Activated T-cell treated with anti-CD3 and anti-CD28 coated beads, Interleukin-2, amount 50 U/mL, for 4 hours (primary cell): ENCODE measurements at regions not wholly inside any gene's neighbourhood (a gene's known extent, or its start where the extent isn't known, plus 50 kb on each side); places are given as distances from the start of the nearest gene placed in this dataset.

Experiments
- ATAC-seq, 2 donors: fragments of 200-7000 bp; cut with Tn5 transposase; one replicate each; pipeline ENCODE4 v1.10.0; 2021
- DNase-seq: peaks from one replicate; pipeline ENCODE4 v3.0.0-alpha.2; 2020
- H3K27me3 Mint-ChIP-seq: one replicate; pipeline ENCODE4 v1.8.0; 2021; ENCODE audit warnings: low read depth, mixed read lengths
- H3K36me3 Mint-ChIP-seq: one replicate; pipeline ENCODE4 v1.8.0; 2022; ENCODE audit warnings: mixed read lengths; ENCODE audit not compliant: insufficient read depth
- H3K4me1 Mint-ChIP-seq: one replicate; pipeline ENCODE4 v1.8.0; 2021; ENCODE audit warnings: low read depth, mixed read lengths
- H3K4me3 Mint-ChIP-seq: one replicate; pipeline ENCODE4 v1.8.0; 2021; ENCODE audit warnings: mild to moderate bottlenecking, moderate library complexity, mixed read lengths
- H3K9me3 Mint-ChIP-seq: one replicate; pipeline ENCODE4 v1.8.0; 2021; ENCODE audit warnings: mixed read lengths

- H3K27me3 Mint-ChIP-seq, result no peaks in the 10 kb centered on the region
- DNase-seq, result no peak
- peaks cover 29% of the 10 kb centered on the region for H3K4me1 Mint-ChIP-seq
- no peaks in the 10 kb centered on the region for H3K36me3 Mint-ChIP-seq
- H3K4me3 Mint-ChIP-seq, result no peak overlapping the region
- no peak for ATAC-seq
- no peaks in the 10 kb centered on the region for H3K9me3 Mint-ChIP-seq
Measured at GRCh38 chr9:88326936-88327335, 61.3 kb upstream of the SPIN1 start.

DNA sequence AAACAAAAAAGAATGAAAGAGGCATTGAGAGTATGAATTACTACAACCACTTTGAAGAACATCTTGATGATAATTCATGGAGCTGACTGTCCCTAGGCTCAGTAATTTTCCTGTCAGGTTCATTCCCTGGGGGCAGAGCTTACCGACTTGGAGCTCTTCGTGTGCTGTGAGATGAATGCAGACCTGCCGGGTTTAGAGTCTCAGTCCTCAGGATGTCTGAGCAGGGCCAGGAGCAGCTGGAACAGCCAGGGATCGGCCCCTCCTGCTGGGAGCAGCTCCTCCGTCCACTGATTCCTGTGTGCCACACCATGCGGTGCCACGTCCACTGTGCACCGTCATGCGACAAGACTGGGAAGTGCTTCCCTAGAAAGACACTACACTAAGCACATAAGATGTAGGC lies 62.2 kb upstream of the SPIN1 start:
- H3K9me3 Mint-ChIP-seq, result no peaks in the 10 kb centered on the region
- no peaks in the 10 kb centered on the region for H3K36me3 Mint-ChIP-seq
- peaks cover 33% of the 10 kb centered on the region for H3K4me1 Mint-ChIP-seq
- ATAC-seq (no peak), DNase-seq (no peak)
- H3K4me3 Mint-ChIP-seq, result no peak overlapping the region
- H3K27me3 Mint-ChIP-seq, result no peaks in the 10 kb centered on the region

DNA sequence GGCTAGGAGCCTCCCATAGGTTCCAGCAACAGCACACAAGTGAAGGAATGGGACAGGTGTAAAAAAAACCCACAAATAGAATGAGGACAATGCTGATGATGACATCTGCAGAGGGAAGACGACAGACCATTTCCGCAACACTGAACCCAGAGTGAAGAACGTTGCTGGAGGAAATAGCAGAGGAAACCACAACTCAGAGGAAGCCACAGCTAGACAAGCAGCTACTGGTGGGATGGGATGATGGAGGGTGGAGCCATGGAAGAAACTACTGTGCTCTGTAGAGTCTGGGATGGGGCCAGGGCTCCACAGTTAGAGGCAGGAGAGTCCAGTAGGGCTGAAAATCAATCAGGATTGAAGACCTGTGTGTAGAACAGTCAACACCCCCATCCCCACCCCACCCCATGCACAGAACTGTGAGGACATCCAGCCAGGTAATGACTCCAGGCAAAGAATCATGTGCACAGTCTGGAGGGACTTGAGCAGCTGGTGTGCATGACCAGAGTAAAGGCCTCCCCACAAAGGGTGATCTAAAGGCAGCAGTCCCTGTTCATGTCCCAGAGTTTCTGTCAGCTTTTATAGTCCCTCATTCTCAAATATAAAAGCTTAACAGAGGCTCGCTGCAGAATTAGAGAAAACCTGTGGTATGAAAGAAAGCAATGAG lies 65.2 kb upstream of the SPIN1 start:
- no peaks in the 10 kb centered on the region for H3K27me3 Mint-ChIP-seq
- H3K4me1 Mint-ChIP-seq, result peaks cover 33% of the 10 kb centered on the region
- no peak overlapping the region for H3K4me3 Mint-ChIP-seq
- DNase-seq, result peak; percentile 27
- ATAC-seq, result peak; percentile 88 to 89
- no peaks in the 10 kb centered on the region for H3K9me3 Mint-ChIP-seq
- H3K36me3 Mint-ChIP-seq, result no peaks in the 10 kb centered on the region

DNA sequence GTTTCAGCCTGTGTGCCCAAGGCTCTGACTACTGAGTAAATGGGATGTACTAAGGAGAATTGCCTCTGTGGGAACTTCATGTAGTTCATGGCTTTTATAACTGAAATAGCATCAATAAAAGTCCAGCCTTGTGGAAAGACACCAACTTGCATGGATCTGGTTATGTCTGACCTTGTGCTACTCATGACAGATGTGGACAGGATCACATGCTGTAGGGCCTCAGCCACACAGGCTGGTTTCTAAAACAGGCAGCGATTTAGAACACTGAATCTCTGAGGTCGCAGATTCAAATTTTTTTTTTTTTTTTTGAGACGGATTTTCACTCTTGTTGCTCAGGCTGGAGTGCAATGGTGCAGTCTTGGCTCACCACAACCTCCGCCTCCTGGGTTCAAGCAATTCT lies 66.5 kb upstream of the SPIN1 start:
- ATAC-seq, result no peak
- no peak for DNase-seq
- Mint-ChIP-seq H3K4me3 (no peak overlapping the region), H3K27me3 (no peaks in the 10 kb centered on the region), H3K4me1 (peaks cover 33% of the 10 kb centered on the region), H3K9me3 (no peaks in the 10 kb centered on the region), H3K36me3 (no peaks in the 10 kb centered on the region)

DNA sequence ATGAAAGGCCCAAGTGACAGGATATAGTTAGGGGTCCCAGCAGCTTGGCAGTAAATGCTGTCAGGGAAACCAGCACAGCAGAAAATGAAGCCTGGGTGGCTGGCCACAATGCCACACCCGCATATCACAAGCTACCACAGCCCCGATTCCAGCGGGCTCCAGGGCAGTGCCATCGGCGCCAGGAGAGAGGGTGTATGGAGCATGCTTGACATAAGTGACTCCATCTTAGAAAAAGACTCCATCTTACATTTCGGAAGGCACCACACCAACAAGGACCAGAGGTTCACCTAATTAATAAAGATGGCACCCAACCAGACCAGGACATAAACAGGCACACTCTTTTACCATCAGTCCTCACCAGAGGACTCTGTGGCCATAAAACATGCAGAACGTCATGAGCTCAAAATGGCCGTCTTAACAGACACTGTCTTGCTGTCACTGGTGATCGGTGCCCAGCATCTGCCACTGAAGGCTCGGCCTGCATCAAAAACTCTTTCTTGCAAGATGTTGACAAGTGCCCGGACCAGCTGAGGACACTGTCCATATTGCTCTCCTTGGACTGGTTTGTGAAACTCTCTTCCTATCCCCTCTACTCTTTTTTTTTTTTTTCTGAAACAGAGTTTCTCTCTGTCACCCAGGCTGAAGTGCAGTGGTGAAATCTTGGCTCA lies 67.4 kb upstream of the SPIN1 start:
- H3K27me3 Mint-ChIP-seq, result no peaks in the 10 kb centered on the region
- no peak overlapping the region for H3K4me3 Mint-ChIP-seq
- no peaks in the 10 kb centered on the region for H3K9me3 Mint-ChIP-seq
- DNase-seq (no peak), ATAC-seq (no peak)
- peaks cover 33% of the 10 kb centered on the region for H3K4me1 Mint-ChIP-seq
- H3K36me3 Mint-ChIP-seq, result no peaks in the 10 kb centered on the region

GRCh38 chr9:88319936-88320747 lies 68.1 kb upstream of the SPIN1 start:
- ATAC-seq, result no peak
- Mint-ChIP-seq H3K27me3 (no peaks in the 10 kb centered on the region), H3K4me1 (peaks cover 32% of the 10 kb centered on the region), H3K36me3 (no peaks in the 10 kb centered on the region), H3K4me3 (no peak overlapping the region), H3K9me3 (no peaks in the 10 kb centered on the region)
- no peak for DNase-seq

DNA sequence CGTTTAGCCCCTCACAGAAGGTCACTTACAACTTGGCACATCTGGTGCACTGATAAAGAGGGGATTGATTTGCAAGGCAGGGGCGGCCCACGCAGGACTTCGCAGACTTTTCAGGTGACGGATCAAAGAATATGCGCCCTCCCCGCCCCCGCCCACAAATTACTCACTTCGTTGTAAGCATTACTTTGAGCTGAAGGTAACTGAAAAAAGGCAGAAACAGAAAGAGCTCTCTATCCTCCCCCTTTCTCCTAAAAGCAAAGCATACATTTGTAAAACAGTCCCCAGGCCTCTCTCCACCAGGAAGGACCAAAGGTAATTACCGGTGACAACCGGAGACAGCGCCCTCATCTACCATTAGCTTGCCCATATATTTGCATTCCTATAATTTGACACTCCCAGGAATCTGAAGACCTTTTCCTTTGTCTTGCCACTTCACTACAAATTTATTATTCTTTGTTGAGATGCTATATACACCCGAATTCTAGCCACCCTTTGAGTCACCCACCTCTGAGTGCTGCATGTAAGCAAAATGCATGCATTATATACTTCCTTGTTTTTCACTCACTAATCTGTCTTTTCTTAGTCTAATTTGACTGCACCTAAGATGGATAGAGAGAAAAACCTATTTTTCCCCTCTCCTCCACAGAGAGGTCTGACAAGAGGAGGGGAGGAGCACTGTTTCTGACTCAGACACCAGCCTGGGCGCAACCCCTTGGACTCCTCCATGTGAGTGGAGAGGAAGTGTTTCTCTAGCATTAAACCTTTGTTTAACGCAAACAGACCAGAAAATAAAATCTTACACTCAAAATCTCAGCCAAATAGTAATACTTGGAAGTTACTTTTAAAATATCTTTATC lies 74.7 kb upstream of the SPIN1 start:
- Mint-ChIP-seq H3K27me3 (no peaks in the 10 kb centered on the region), H3K4me1 (peaks cover 25% of the 10 kb centered on the region), H3K36me3 (no peaks in the 10 kb centered on the region), H3K9me3 (no peaks in the 10 kb centered on the region), H3K4me3 (no peak overlapping the region)
- peak; percentile 79 to 81 for ATAC-seq
- DNase-seq, result peak; percentile 57

- H3K36me3 Mint-ChIP-seq, result no peaks in the 10 kb centered on the region
- H3K27me3 Mint-ChIP-seq, result peaks cover 4% of the 10 kb centered on the region
- peak overlapping the region; percentile 3 for H3K4me3 Mint-ChIP-seq
- ATAC-seq (no peak), DNase-seq (no peak)
- peaks cover 25% of the 10 kb centered on the region for H3K4me1 Mint-ChIP-seq
- no peaks in the 10 kb centered on the region for H3K9me3 Mint-ChIP-seq
Measured at GRCh38 chr9:88312517-88313103, 75.6 kb upstream of the SPIN1 start.

DNA sequence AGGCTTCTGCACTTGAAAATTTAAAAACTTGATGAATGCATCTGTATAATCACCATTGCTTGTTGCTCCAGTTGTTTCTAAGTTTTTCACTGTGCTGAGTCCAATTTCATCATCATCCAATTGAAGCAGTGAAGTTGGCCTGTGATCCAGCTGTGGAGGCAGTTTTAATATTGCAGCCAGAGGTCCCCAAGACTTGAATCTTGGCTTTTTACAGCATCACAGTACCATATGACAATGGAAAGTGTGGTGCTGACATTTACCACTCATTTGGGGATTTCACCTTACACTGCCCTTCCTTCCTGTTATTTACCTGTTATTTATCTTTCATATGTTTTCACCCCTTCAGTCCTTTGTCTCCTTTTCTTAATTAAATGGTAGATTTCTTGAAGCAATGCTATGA lies 76.2 kb upstream of the SPIN1 start:
- Mint-ChIP-seq H3K4me3 (peak overlapping the region; percentile 3), H3K27me3 (peaks cover 4% of the 10 kb centered on the region), H3K36me3 (no peaks in the 10 kb centered on the region), H3K4me1 (peaks cover 25% of the 10 kb centered on the region), H3K9me3 (no peaks in the 10 kb centered on the region)
- ATAC-seq (peak; percentile 36 to 54), DNase-seq (no peak)

DNA sequence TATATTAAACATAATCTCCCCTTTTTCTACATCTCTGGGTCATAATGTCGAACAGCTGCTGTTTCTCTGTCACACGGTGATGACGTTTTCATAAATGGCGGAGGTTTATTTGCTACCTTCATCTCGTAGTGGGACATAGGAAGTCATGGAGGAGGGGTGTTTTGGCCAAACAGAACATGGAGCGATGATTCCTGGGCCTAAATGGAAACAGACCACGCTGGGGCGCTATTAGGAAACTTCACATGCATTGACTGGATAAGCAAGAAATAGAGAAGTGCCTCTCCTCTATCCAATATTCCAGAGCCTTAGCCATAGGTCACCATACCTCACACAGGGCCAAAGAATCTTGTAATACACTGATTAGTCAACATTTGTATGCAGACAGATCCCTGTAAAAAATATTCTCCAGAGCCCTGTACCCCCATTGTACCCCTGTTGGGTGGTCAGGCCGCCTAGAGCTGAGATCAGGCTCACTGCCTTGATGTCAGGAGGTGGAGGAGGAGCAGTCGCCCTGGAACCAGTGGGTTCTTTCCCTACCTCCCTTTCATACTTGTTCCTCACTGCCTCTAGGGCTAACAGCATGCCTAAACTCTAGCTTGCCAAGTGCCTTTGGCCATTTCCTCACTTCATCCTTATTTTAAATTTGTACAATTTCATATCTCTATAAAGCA lies 77.8 kb upstream of the SPIN1 start:
- H3K4me1 Mint-ChIP-seq, result peaks cover 25% of the 10 kb centered on the region
- H3K36me3 Mint-ChIP-seq, result no peaks in the 10 kb centered on the region
- ATAC-seq (no peak), DNase-seq (no peak)
- H3K27me3 Mint-ChIP-seq, result peaks cover 11% of the 10 kb centered on the region
- H3K9me3 Mint-ChIP-seq, result no peaks in the 10 kb centered on the region
- H3K4me3 Mint-ChIP-seq, result no peak overlapping the region

DNA sequence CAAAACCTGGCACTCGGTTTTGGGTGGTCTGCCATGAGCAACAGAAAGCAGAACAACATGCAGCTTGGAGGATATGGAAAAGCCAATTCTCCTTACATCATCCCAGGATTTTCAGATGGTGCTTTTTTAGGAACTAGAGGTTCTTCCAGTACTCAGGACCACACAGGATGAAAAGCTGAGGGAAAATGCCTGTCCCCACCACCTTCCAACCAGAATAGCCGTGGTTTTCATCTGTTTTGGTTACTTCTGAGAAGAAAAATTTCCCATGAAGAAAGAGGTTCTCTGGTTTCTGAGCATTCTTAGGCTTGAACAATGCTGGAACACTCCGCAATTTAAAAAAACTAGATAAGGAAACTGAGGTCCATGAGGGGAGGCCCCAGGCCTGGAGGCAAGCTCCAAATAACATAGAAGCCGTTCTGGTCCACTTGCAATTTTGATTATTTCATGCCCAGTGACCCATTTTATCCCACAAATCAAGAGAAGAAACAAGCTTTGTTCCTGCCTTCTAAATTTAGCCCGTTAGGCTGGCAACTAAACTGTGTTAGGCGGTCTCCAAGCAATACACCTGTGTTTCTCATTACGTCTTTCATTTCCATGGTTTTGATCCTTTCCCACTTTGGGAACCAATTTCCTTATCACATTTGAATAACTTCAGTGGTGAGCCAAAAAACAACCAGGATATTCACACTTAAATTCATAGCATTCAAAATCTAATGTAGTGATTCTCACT lies 79.2 kb upstream of the SPIN1 start:
- no peaks in the 10 kb centered on the region for H3K36me3 Mint-ChIP-seq
- no peak for ATAC-seq

DNA sequence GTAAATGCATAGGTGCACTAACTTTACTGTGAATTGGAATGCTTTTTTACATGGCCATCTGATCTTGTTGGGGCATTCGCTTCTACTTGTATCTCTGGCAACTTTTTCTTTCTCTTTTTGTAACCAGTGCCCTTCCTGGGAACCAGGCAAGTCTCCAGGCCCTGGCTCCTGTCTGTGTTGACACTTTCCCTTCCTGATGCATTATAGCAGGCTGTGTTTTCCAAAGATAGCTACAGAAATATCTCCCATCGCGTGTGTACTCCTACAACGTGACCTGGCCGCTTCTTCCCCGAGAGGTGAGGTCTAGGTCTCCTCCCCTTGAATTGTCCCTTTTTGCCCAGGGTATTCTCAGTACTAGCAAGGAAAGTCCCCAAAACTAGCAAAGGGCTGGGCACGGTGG lies 81.1 kb upstream of the SPIN1 start:
- ATAC-seq (no peak), DNase-seq (no peak)
- Mint-ChIP-seq H3K9me3 (no peaks in the 10 kb centered on the region), H3K27me3 (peaks cover 11% of the 10 kb centered on the region), H3K36me3 (no peaks in the 10 kb centered on the region), H3K4me1 (peaks cover 29% of the 10 kb centered on the region), H3K4me3 (no peak overlapping the region)

More for the DNA sequence above, 79.2 kb upstream of the SPIN1 start:
- Mint-ChIP-seq H3K27me3 (peaks cover 11% of the 10 kb centered on the region), H3K9me3 (no peaks in the 10 kb centered on the region), H3K4me1 (peaks cover 33% of the 10 kb centered on the region), H3K4me3 (no peak overlapping the region)
- no peak for DNase-seq
